LHCN-M2 (cell line): ENCODE measurements at regions not wholly inside any gene's neighbourhood (a gene's known extent, or its start where the extent isn't known, plus 50 kb on each side); places are given as distances from the start of the nearest gene placed in this dataset.

Experiments
- DNase-seq: peaks from one replicate; pipeline ENCODE4 v3.0.0-alpha.2; 2012; ENCODE audit warnings: low read depth

GRCh38 chr5:158373608-158374395, 514.9 kb upstream of the CLINT1 start:
- DNase-seq, result no peak

GRCh38 chr5:158369241-158369640, 510.3 kb upstream of the CLINT1 start:
- no peak for DNase-seq

GRCh38 chr5:158368686-158369085, 509.7 kb upstream of the CLINT1 start:
- DNase-seq, result no peak

GRCh38 chr5:158364367-158364766, 505.4 kb upstream of the CLINT1 start:
- no peak for DNase-seq

- no peak for DNase-seq
These were observed 496.0 kb upstream of the CLINT1 start for GRCh38 chr5:158354958-158355357.

- DNase-seq, result no peak
These were observed 492.7 kb upstream of the CLINT1 start for GRCh38 chr5:158351485-158352125.

- DNase-seq, result no peak
These were observed 491.0 kb upstream of the CLINT1 start for GRCh38 chr5:158349987-158350386.

- DNase-seq, result no peak
These were observed 485.4 kb upstream of the CLINT1 start for GRCh38 chr5:158344376-158344775.

GRCh38 chr5:158340608-158341007, 481.7 kb upstream of the CLINT1 start:
- no peak for DNase-seq

GRCh38 chr5:158326256-158326655, 467.3 kb upstream of the CLINT1 start:
- no peak for DNase-seq

- no peak for DNase-seq
These were observed 465.3 kb upstream of the CLINT1 start for GRCh38 chr5:158324236-158324635.

- DNase-seq, result no peak
These were observed 463.7 kb upstream of the CLINT1 start for GRCh38 chr5:158322620-158323019.

- no peak for DNase-seq
These were observed 462.0 kb upstream of the CLINT1 start for GRCh38 chr5:158320934-158321333.

GRCh38 chr5:158320178-158320674, 461.3 kb upstream of the CLINT1 start:
- no peak for DNase-seq

GRCh38 chr5:158317507-158317906, 458.6 kb upstream of the CLINT1 start:
- DNase-seq, result no peak

GRCh38 chr5:158313733-158314464, 455.0 kb upstream of the CLINT1 start:
- no peak for DNase-seq

- DNase-seq, result no peak
These were observed 454.2 kb upstream of the CLINT1 start for GRCh38 chr5:158313027-158313732.

- DNase-seq, result no peak
These were observed 450.3 kb upstream of the CLINT1 start for GRCh38 chr5:158309088-158309807.

- DNase-seq, result no peak
These were observed 449.6 kb upstream of the CLINT1 start for GRCh38 chr5:158308429-158309025.

- DNase-seq, result no peak
These were observed 446.9 kb upstream of the CLINT1 start for GRCh38 chr5:158305861-158306260.

- DNase-seq, result no peak
These were observed 445.7 kb upstream of the CLINT1 start for GRCh38 chr5:158304607-158305006.
